ENCODE measurements at regions not wholly inside any gene's neighbourhood (a gene's known extent, or its start where the extent isn't known, plus 50 kb on each side); places are given as distances from the start of the nearest gene placed in this dataset.

GRCh38 chr15:69505956-69506556, 53.4 kb downstream of the RPLP1 start:
- no peaks in the 10 kb centered on the region for H3K9me3 ChIP-seq
- WGBS, 2 donors (ENCODE audit: low coverage in 1 of 2): 93 to 94% methylated on average over 8 to 9 of the region's 9 CpGs
- no peak for ATAC-seq
- TF ChIP-seq EP300 (IDR thresholded peaks at IDR 0.05) (no peak), POLR2AphosphoS5 (IDR thresholded peaks at IDR 0.05) (no peak), CTCF (IDR thresholded peaks at IDR 0.05) (no peak), POLR2A (IDR thresholded peaks at IDR 0.05) (no peak)
- no peaks in the 10 kb centered on the region for H3K36me3 ChIP-seq
- no peak overlapping the region for H3K27ac ChIP-seq
- no peak overlapping the region for H3K4me3 ChIP-seq
- H3K27me3 ChIP-seq: peaks cover 3% of the 10 kb centered on the region
- no peaks in the 10 kb centered on the region for H3K4me1 ChIP-seq

DNA sequence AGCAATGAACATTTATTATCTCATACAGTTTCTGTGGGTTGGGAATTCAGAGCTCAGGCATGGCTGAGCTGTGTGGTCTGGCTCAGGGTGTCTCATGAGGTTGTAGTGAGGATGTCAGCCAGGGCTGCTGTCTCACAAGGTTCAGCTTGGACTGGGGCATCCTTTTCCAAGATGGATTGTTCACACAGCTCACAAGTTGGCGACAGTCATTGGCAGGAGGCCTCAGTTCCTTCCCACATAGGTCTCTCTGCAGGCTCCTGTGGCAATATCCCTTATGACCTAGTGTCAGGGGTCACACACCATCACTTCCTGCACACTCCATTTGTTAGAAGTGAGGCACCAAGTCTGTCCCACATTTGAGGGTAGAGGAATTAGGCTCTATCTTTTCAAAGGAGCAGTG, 56.0 kb downstream of the RPLP1 start:
- H3K4me1 ChIP-seq: no peaks in the 10 kb centered on the region
- no peak overlapping the region for H3K27ac ChIP-seq
- TF ChIP-seq POLR2AphosphoS5 (IDR thresholded peaks at IDR 0.05) (no peak), EP300 (IDR thresholded peaks at IDR 0.05) (no peak), CTCF (IDR thresholded peaks at IDR 0.05) (no peak), POLR2A (IDR thresholded peaks at IDR 0.05) (no peak)
- no peaks in the 10 kb centered on the region for H3K36me3 ChIP-seq
- no peak for ATAC-seq
- peaks cover 9% of the 10 kb centered on the region for H3K27me3 ChIP-seq
- WGBS, 2 donors (ENCODE audit: low coverage in 1 of 2): no CpG with 5 or more reads among the region's 1 CpG
- no peaks in the 10 kb centered on the region for H3K9me3 ChIP-seq
- no peak overlapping the region for H3K4me3 ChIP-seq

DNA sequence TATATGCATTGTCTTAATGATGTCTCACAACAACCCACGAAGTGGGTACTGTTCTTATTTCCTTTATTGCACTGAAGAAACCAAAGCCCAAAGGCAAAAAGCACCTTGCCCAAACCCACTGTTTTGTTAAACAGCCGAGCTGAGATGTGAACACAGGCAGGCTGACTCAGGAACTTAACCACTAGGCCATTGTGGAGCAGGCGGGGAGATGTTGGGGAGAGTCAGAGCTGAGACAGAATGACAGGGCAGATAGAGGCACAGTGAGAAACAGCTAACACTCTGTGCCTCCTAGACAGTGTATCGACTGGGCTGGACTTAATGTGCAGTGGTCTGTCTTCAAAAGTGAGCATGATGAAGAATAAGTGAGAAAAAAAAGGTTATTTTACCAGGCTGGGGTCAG, 56.5 kb downstream of the RPLP1 start:
- no peak overlapping the region for H3K4me3 ChIP-seq
- TF ChIP-seq CTCF (IDR thresholded peaks at IDR 0.05) (no peak), POLR2A (IDR thresholded peaks at IDR 0.05) (no peak), EP300 (IDR thresholded peaks at IDR 0.05) (no peak), POLR2AphosphoS5 (IDR thresholded peaks at IDR 0.05) (no peak)
- no peak overlapping the region for H3K27ac ChIP-seq
- WGBS, 2 donors (ENCODE audit: low coverage in 1 of 2): 70 to 79% methylated on average over 1 to 4 of the region's 4 CpGs
- no peaks in the 10 kb centered on the region for H3K4me1 ChIP-seq
- H3K9me3 ChIP-seq: no peaks in the 10 kb centered on the region
- no peak for ATAC-seq
- peaks cover 9% of the 10 kb centered on the region for H3K27me3 ChIP-seq
- no peaks in the 10 kb centered on the region for H3K36me3 ChIP-seq

DNA sequence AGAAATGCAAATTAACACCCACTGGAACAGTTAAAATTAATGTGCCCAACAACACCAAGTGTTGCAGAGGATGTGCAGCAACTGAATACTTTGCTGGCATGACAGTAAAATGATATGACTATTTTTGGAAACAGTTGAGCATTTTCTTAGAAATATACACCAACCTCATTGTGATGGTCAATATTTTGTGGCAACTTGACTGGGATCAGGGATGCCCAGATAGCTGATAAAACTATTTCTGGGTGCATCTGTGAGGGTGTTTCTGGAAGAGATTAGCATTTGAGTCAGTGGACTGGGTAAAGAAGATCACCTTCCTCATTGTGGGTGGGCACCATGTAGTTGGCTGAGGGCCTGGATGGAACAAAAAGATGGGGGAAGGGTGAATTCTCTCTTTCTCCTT, 57.9 kb downstream of the RPLP1 start:
- TF ChIP-seq POLR2AphosphoS5 (IDR thresholded peaks at IDR 0.05) (no peak), CTCF (IDR thresholded peaks at IDR 0.05) (no peak), POLR2A (IDR thresholded peaks at IDR 0.05) (no peak), EP300 (IDR thresholded peaks at IDR 0.05) (no peak)

GRCh38 chr15:69511015-69511414, 58.4 kb downstream of the RPLP1 start:
- Histone ChIP-seq H3K4me3 (no peak overlapping the region), H3K36me3 (no peaks in the 10 kb centered on the region), H3K27me3 (peaks cover 9% of the 10 kb centered on the region), H3K27ac (no peak overlapping the region), H3K4me1 (no peaks in the 10 kb centered on the region), H3K9me3 (no peaks in the 10 kb centered on the region)
- TF ChIP-seq CTCF (IDR thresholded peaks at IDR 0.05): no peak
- no peak for TF ChIP-seq POLR2A (IDR thresholded peaks at IDR 0.05)
- no peak for TF ChIP-seq POLR2AphosphoS5 (IDR thresholded peaks at IDR 0.05)
- TF ChIP-seq EP300 (IDR thresholded peaks at IDR 0.05): no peak
- no peak for ATAC-seq

More for the DNA sequence above, 57.9 kb downstream of the RPLP1 start:
- no peak for ATAC-seq
- no peaks in the 10 kb centered on the region for H3K4me1 ChIP-seq
- no peak overlapping the region for H3K4me3 ChIP-seq
- H3K27ac ChIP-seq: no peak overlapping the region
- H3K9me3 ChIP-seq: no peaks in the 10 kb centered on the region
- H3K36me3 ChIP-seq: no peaks in the 10 kb centered on the region
- H3K27me3 ChIP-seq: peaks cover 9% of the 10 kb centered on the region

All from gastroesophageal sphincter (tissue), 4 donors.